GM21737 (cell line): ENCODE measurements at regions not wholly inside any gene's neighbourhood (a gene's known extent, or its start where the extent isn't known, plus 50 kb on each side); places are given as distances from the start of the nearest gene placed in this dataset.

Source experiments
- ATAC-seq: cut with Tn5 transposase; IDR thresholded peaks from one replicate; pipeline ENCODE4 v1.9.1; 2021; ENCODE audit warnings: mild to moderate bottlenecking, moderate library complexity; ENCODE audit not compliant: unreplicated experiment

DNA sequence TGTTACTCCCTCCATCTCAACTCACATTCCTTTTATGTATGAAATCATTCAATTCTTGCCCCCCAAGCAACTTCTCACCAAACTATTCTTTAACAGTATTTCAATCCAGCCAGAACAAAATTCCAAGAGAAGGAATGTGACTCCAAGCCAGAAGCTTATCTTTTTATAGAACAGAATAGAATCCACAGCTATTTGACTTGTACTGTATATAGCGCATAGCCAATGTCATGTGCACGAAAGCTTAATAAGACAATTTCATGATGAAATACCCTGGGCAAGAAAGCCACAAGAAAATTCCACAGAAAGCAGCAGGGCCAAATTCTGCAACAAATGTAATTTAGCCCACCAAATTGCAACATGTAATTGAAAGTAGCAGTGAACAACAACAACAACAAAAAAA is 127.6 kb upstream of the UBE2E2 start:
- no peak for ATAC-seq

- ATAC-seq = no peak
Measured at GRCh38 chr3:23076437-23076836, 126.7 kb upstream of the UBE2E2 start.

GRCh38 chr3:23077126-23077525 is 126.0 kb upstream of the UBE2E2 start:
- no peak for ATAC-seq

- ATAC-seq = no peak
Measured at GRCh38 chr3:23078735-23079134, 124.4 kb upstream of the UBE2E2 start.

DNA sequence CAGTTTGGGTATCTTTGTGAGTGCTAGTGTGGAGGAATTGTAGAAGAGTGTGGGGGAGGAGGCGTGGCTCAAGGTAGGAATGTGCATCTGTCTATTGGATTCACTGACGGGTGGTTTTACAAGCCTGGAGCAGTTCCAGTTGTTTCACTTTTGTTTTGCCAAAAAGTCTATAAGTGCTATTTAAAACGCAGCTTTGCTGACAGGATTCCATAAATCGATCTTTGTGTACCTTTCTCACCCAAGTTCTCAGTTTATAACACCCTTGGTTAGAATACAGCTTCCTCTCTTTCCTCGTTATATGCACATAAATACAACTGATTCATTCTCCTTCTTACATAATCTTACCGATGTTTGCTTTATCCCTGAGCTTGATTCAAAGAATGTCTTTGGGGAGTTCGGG is 123.2 kb upstream of the UBE2E2 start:
- ATAC-seq = no peak

- no peak for ATAC-seq
Measured at GRCh38 chr3:23083701-23084100, 119.4 kb upstream of the UBE2E2 start.

DNA sequence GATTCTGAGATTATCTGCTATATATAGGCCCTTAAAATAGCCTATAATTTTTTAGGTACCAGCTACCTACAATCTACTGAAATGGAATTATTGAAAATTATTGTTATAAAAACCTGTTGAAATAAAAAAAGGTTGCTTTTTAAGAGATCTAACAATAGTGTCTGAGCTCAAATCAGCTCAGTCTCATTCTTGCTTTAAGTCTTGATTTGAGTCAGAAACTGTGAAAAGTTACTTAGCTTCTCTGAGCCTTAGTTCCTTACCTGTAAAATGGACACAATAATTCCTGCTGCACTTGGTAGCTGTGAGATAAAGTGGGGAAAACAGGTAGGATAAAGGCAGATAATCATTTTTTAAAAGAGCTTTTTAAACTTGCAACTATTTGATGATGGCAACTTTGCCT is 118.8 kb upstream of the UBE2E2 start:
- ATAC-seq = no peak

DNA sequence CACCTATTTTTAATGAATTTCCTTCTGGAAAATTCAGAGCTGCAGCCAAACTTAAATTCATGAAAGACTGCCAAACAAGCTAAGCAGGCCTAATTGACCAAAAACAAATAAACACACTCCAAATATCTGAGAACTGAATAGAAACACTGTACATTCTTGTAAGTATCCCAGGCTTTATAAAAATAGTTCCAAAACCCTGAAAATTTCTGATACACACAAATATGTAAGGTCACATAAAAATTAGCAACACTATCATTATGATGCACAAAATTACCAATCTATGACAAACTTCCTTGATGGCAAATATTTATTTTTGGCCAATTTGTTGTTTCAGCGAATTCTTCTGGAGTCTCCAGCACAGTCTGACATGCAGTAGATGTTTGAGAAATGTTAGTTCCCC is 117.9 kb upstream of the UBE2E2 start:
- ATAC-seq = no peak

DNA sequence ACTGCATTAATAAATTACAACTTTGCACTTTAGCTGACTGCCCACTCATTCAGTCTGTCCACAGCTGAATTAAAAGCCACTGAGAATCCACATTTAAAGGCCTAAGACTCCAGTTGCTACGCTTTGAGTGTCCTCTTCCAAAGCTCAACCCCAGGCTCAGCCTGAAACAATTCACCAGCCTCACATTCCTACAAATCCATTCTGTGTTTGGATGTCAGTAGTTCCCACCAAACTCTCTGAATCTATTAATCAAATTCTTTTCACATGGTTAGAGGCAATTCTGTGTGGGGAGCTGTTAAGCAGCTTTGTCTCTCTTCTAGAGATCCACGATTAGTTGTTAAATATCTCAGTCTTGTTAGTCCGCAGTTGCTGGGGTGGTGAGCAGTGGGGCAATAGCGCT is 116.8 kb upstream of the UBE2E2 start:
- no peak for ATAC-seq

DNA sequence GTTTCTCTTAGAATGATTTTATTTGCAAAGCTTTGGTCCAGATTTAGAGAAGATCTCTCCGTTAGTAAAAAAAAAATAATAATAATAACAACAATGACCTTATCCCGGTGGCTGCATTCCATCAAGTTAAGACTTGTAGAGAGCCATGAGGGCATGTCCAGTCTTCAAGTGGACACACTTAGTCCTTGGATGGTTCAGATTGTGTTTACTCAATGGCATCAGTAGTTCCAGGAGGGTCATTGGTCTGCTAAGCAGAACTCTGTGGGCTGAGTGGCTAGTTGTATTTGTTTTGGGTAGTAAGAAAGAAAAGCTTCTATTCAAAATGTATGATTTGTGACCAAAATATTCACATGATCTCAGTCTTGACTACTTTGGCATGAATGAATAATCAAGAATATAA is 116.3 kb upstream of the UBE2E2 start:
- ATAC-seq = no peak

- no peak for ATAC-seq
Measured at GRCh38 chr3:23094412-23094811, 108.7 kb upstream of the UBE2E2 start.

DNA sequence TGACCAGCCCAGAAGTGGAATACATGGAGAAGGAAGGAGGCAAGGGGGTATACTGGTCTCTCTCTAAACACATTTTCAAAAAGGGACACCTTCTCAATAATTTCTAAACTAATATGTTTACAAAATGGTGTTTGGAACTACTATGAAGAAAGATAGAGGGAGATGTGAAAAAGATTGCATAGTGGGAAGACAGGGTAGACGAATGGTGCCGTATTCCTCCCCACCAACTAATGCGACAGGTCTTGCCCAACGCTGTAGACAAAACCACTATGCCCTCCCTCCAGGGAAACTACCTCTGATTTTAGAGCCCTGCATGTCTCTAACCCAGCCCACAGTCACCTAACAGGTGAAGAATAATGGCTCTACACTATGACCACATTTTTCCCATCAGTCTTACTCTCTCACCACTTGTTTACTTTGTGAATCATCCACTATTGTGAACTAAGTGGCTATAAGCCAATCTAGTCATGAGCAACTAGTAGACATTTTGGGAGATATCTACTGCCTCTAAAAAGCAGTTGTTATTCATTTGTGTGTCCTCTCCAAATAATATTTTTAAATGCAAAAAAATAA is 108.2 kb upstream of the UBE2E2 start:
- ATAC-seq = no peak

- ATAC-seq = no peak
Measured at GRCh38 chr3:23096041-23096440, 107.1 kb upstream of the UBE2E2 start.

DNA sequence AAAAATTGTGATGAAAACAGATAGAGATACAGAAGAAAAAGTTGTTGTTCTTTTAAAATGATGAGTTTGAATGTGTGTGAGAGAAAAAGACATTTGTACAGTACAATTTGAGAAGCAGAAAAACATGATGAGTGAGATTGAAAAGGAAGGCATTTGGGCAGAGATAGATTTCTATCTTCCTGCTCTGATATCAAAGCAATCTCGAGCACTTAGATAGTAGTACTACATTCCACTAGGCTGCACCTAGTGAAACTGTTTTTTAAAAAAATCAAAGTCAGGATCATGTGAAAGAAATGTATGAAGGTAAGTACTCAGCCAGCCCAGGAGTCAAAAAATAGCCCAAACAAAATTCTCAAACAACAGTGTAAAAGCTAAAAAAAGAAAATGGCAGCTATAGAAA is 104.1 kb upstream of the UBE2E2 start:
- no peak for ATAC-seq

GRCh38 chr3:23099677-23100076 is 103.5 kb upstream of the UBE2E2 start:
- ATAC-seq = no peak

DNA sequence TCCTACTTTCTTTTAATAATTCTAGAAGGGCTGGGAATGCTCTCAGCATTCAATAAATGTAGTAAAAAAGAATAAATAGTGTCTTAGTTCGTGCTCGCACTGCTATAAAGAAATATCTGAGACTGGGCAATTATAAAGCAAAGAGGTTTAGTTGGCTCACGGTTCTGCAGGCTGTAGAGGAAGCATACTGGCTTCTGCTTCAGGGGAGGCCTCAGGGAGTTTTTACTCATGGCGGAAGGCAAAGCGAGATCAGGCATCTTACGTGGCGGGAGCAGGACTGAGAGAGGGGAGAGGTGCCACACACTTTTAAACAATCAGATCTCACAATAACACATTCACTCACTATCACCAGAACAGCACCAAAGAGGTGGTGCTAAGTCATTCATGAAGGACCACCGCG is 103.0 kb upstream of the UBE2E2 start:
- ATAC-seq = no peak

GRCh38 chr3:23103764-23104163 is 99.4 kb upstream of the UBE2E2 start:
- ATAC-seq = no peak

GRCh38 chr3:23105048-23105447 is 98.1 kb upstream of the UBE2E2 start:
- no peak for ATAC-seq

DNA sequence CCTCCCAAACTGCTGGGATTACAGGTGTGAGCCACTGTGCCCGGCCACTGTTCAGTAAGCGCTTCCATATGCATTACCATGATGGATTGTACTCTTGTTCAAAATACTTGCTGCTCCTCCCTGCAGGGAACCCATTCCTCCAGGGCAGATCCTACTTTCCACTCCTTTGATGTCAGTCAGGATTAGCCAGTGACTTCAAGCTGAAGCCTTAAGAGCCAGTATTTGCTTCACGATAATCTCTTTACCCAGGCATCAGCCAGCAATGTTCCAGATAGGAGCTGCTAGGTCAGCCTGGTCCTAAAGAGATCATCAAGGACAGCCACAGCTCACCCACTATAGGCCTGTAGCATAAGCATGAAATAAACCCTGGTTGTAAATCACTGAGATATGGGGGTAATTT is 96.5 kb upstream of the UBE2E2 start:
- ATAC-seq = no peak

GRCh38 chr3:23107221-23107620 is 95.9 kb upstream of the UBE2E2 start:
- ATAC-seq = no peak

- no peak for ATAC-seq
Measured at GRCh38 chr3:23108451-23109057, 94.6 kb upstream of the UBE2E2 start.

DNA sequence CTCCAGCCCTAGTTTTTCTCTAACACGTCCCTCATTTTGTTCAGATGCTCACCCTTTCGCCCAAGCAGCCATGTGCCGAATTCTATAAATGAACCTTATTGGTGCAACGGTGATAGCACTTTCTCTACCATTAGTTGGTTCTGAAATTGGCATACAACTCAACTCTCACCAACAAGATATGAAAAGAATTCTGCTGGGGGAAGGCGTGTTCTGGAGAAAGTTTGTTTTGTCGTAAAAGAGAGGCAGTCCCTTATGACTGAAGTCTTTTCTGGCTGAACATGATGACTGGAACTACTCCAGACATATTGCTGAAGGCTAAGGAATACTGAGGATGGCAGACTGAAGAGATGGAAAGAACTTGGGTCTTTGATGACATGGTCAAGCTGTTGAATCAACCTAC is 91.8 kb upstream of the UBE2E2 start:
- ATAC-seq = no peak

DNA sequence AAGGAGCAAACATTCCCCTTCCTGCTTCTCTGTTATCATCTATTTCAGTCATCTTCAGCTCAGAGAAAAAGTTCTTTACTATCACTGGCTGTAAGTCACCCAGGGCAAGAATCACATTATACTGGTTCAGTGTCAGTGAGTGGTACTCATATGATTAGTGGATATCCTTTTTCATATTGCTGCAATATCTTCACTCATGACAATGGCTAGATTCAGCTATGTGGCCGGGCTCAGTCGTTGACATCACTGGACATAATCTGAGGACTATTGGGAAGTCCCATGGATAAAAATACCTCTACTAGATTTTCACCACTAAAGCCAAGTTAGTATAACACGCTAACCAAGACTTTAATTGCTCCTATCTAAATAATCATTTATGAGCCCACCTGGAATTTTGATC is 91.3 kb upstream of the UBE2E2 start:
- no peak for ATAC-seq
